IMR-90 (cell line): ENCODE measurements at regions not wholly inside any gene's neighbourhood (a gene's known extent, or its start where the extent isn't known, plus 50 kb on each side); places are given as distances from the start of the nearest gene placed in this dataset.

ENCODE experiments used
- ATAC-seq: fragments of 200-7000 bp; cut with Tn5 transposase; 2 replicates; pipeline ENCODE4 v1.9.1; 2020; ENCODE audit warnings: low read depth, mild to moderate bottlenecking, moderate library complexity
- BruUV-seq: library from RNA; stranded (reverse); fragments of 400-500 nt; replicated peaks from 2 replicates; lab custom pipeline; 2021; lab: Mats Ljungman, UMichigan
- CTCF ChIA-PET: fragments of 300-600 bp; formaldehyde crosslinking; extraction: SDS; loops from one replicate; lab custom pipeline; 2021; ENCODE audit warnings: antibody characterized with exemption; lab: Yijun Ruan, JAX
- POLR2A ChIA-PET: fragments of 300-600 bp; sonication (Branson Sonifier 250); formaldehyde crosslinking; loops from one replicate; lab custom pipeline; 2022; ENCODE audit warnings: antibody characterized with exemption; ENCODE audit not compliant: unreplicated experiment; lab: Charles Lee
- DNase-seq: peaks from one replicate; pipeline ENCODE4 v3.0.0; 2013
- H2AFZ ChIP-seq: replicated peaks from 2 replicates; pipeline ENCODE3; 2013; ENCODE audit warnings: low read length, mild to moderate bottlenecking; ENCODE audit not compliant: poor library complexity
- H2AK5ac ChIP-seq: 2 replicates; pipeline ENCODE4 v1.6.1; 2013; ENCODE audit warnings: low read depth, low read length, inconsistent platforms
- H2AK9ac ChIP-seq: replicated peaks from 2 replicates; pipeline ENCODE3; 2013; ENCODE audit warnings: mild to moderate bottlenecking, low read depth, low read length, moderate library complexity; ENCODE audit not compliant: poor library complexity
- H2BK120ac ChIP-seq: 2 replicates; pipeline ENCODE4 v1.6.1; 2013; ENCODE audit warnings: low read depth, low read length, inconsistent platforms
- H2BK15ac ChIP-seq: 3 replicates; pipeline ENCODE4 v1.6.1; 2013; ENCODE audit warnings: low read depth, low read length, inconsistent platforms
- H2BK20ac ChIP-seq: 2 replicates; pipeline ENCODE4 v1.6.1; 2013; ENCODE audit warnings: low read depth, mild to moderate bottlenecking, inconsistent platforms, low read length, moderate library complexity
- H2BK5ac ChIP-seq: 2 replicates; pipeline ENCODE4 v1.6.1; 2013; ENCODE audit warnings: mild to moderate bottlenecking, low read depth, low read length, inconsistent platforms; ENCODE audit not compliant: poor library complexity, severe bottlenecking
- H3K14ac ChIP-seq: replicated peaks from 2 replicates; pipeline ENCODE4 v1.6.1; 2013; ENCODE audit warnings: low read depth, low read length, inconsistent platforms
- H3K18ac ChIP-seq: 2 replicates; pipeline ENCODE4 v1.6.1; 2013; ENCODE audit warnings: low read depth, low read length, control low read depth
- H3K23ac ChIP-seq: 2 replicates; pipeline ENCODE4 v1.6.1; 2013; ENCODE audit warnings: low read depth, low read length, inconsistent platforms
- H3K27ac ChIP-seq: 2 replicates; pipeline ENCODE4 v1.5.1; 2013; ENCODE audit warnings: mild to moderate bottlenecking, control low read depth, low read length; ENCODE audit not compliant: insufficient read depth
- H3K27me3 ChIP-seq: 2 replicates; pipeline ENCODE4 v1.6.1; 2013; ENCODE audit warnings: low read length; ENCODE audit not compliant: control insufficient read depth, insufficient read depth
- H3K36me3 ChIP-seq: 2 replicates; pipeline ENCODE4 v1.6.1; 2013; ENCODE audit warnings: low read length, mixed read lengths; ENCODE audit not compliant: control insufficient read depth, insufficient read depth
- H3K4ac ChIP-seq: 2 replicates; pipeline ENCODE4 v1.6.1; 2013; ENCODE audit warnings: low read depth, low read length, inconsistent platforms
- H3K4me1 ChIP-seq: 2 replicates; pipeline ENCODE4 v1.6.1; 2013; ENCODE audit warnings: low read length, mixed read lengths; ENCODE audit not compliant: control insufficient read depth, insufficient read depth
- H3K4me2 ChIP-seq: 2 replicates; pipeline ENCODE4 v1.6.1; 2013; ENCODE audit warnings: low read depth, mild to moderate bottlenecking, control low read depth, low read length, moderate library complexity
- H3K4me3 ChIP-seq: 2 replicates; pipeline ENCODE4 v1.5.1; 2013; ENCODE audit warnings: low read depth, mild to moderate bottlenecking, control low read depth, low read length, moderate library complexity; ENCODE audit not compliant: insufficient read depth
- H3K56ac ChIP-seq: 2 replicates; pipeline ENCODE4 v1.6.1; 2013; ENCODE audit warnings: low read length, inconsistent platforms; ENCODE audit not compliant: insufficient read depth; ENCODE audit errors: extremely low read depth
- H3K79me1 ChIP-seq, 2 experiments: 2 replicates each; pipeline ENCODE4 v1.6.1; 2013; ENCODE audit warnings: low read length in 2 of 2, inconsistent platforms in 1 of 2, low read depth in 1 of 2
- H3K9ac ChIP-seq: 2 replicates; pipeline ENCODE4 v1.6.1; 2013; ENCODE audit warnings: low read depth, low read length, control low read depth
- H3K9me1 ChIP-seq: 2 replicates; pipeline ENCODE4 v1.6.1; 2013; ENCODE audit warnings: low read length, inconsistent platforms; ENCODE audit not compliant: insufficient read depth
- H3K9me3 ChIP-seq: 2 replicates; pipeline ENCODE4 v1.6.1; 2013; ENCODE audit warnings: low read length; ENCODE audit not compliant: control insufficient read depth, insufficient read depth
- H4K20me1 ChIP-seq: 2 replicates; pipeline ENCODE4 v1.6.1; 2013; ENCODE audit warnings: low read length, inconsistent platforms; ENCODE audit not compliant: insufficient read depth
- H4K5ac ChIP-seq: 2 replicates; pipeline ENCODE4 v1.6.1; 2013; ENCODE audit warnings: mild to moderate bottlenecking, low read depth, low read length, control low read depth
- H4K8ac ChIP-seq, 2 experiments: 2 replicates each; pipeline ENCODE4 v1.6.1; 2013; ENCODE audit warnings: low read depth in 2 of 2, low read length in 2 of 2, control low read depth in 1 of 2, inconsistent platforms in 1 of 2
- H4K91ac ChIP-seq: 2 replicates; pipeline ENCODE4 v1.6.1; 2013; ENCODE audit warnings: low read depth, low read length, inconsistent platforms; ENCODE audit not compliant: insufficient read depth
- BHLHE40 ChIP-seq: fragments of 150-350 bp; IDR thresholded peaks from 2 replicates; pipeline ENCODE4 v1.6.1; 2016; ENCODE audit warnings: mild to moderate bottlenecking, low read depth, low read length
- CEBPB ChIP-seq: IDR thresholded peaks from 2 replicates; pipeline ENCODE4 v1.6.1; 2012; ENCODE audit warnings: low read depth, low read length, improper control_type of control experiment
- CHD1 ChIP-seq: IDR thresholded peaks from 2 replicates; pipeline ENCODE4 v1.6.1; 2012; ENCODE audit warnings: low read depth, low read length, improper control_type of control experiment
- CTCF ChIP-seq: conservative IDR thresholded peaks from 2 replicates; pipeline ENCODE4 v1.5.1; 2012; ENCODE audit warnings: mild to moderate bottlenecking, low read depth, low read length, improper control_type of control experiment
- MAFK ChIP-seq: IDR thresholded peaks from 2 replicates; pipeline ENCODE4 v1.6.1; 2012; ENCODE audit warnings: low read depth, low read length, improper control_type of control experiment
- POLR2A ChIP-seq: IDR thresholded peaks from 2 replicates; pipeline ENCODE4 v1.6.1; 2012; ENCODE audit warnings: mild to moderate bottlenecking, low read depth, low read length
- RCOR1 ChIP-seq: IDR thresholded peaks from 2 replicates; pipeline ENCODE4 v1.6.1; 2012; ENCODE audit warnings: mild to moderate bottlenecking, low read length, improper control_type of control experiment; ENCODE audit not compliant: insufficient replicate concordance
- SMC3 ChIP-seq: fragments of 150-350 bp; IDR thresholded peaks from 2 replicates; pipeline ENCODE4 v1.6.1; 2016; ENCODE audit warnings: low read depth, mild to moderate bottlenecking, antibody characterized with exemption, low read length, moderate library complexity
- WGBS, 2 experiments: methylation state at CpG; one replicate each; pipeline versions ENCODE4 v1.1.5 to v1.1.7; 2013; ENCODE audit warnings: missing lambda C conversion rate in 2 of 2; ENCODE audit not compliant: insufficient read length in 1 of 2; ENCODE audit errors: extremely low coverage in 2 of 2; 5-methylcytosine and 5-hydroxymethylcytosine counted together
- dilution Hi-C: fragments of 300-500 bp; cut with HindIII; formaldehyde crosslinking; loops from one replicate; pipeline ENCODE4 v1.14.3; 2018; ENCODE audit warnings: low sequenced_read_pairs; ENCODE audit not compliant: unreplicated experiment
- in situ Hi-C: fragments of 300-500 bp; cut with MboI; formaldehyde crosslinking; loops from 3 replicates; pipeline ENCODE4 v1.14.3; 2019; ENCODE audit warnings: low sequenced_read_pairs, inconsistent platforms, mixed read lengths
- intact Hi-C: fragments of 100-400 bp; cut with micrococcal nuclease; formaldehyde crosslinking; loops from 2 replicates; pipeline ENCODE4 v1.10.0; 2022

- no peak overlapping the region for H3K4me3 ChIP-seq
- H2BK5ac ChIP-seq = no peak overlapping the region
- ATAC-seq (no peak), DNase-seq (no peak)
- WGBS, 2 experiments = no CpG with 5 or more reads among the region's 2 CpGs
- H3K23ac ChIP-seq = no peak overlapping the region
- H3K4me1 ChIP-seq = no peaks in the 10 kb centered on the region
- intact Hi-C loops (no loop called here), in situ Hi-C loops (no loop called here), dilution Hi-C loops (no loop called here)
- POLR2A ChIA-PET = no interaction called here
- H3K9me3 ChIP-seq = no peaks in the 10 kb centered on the region
- BruUV-seq = no TSS peak
- H3K27me3 ChIP-seq = peaks cover 5% of the 10 kb centered on the region
- TF ChIP-seq CTCF = no peak
- no peak for TF ChIP-seq POLR2A
- no peak for TF ChIP-seq CHD1
- TF ChIP-seq RCOR1 = no peak
- TF ChIP-seq MAFK = no peak
- TF ChIP-seq SMC3 = no peak
- no peak for TF ChIP-seq BHLHE40
- TF ChIP-seq CEBPB = no peak
- H3K14ac ChIP-seq = no peak overlapping the region
- no peaks in the 10 kb centered on the region for H3K79me1 ChIP-seq
- H3K18ac ChIP-seq = no peak overlapping the region
- no peak overlapping the region for H3K4me2 ChIP-seq
- H3K9ac ChIP-seq = no peak overlapping the region
- H3K36me3 ChIP-seq = no peaks in the 10 kb centered on the region
- H2BK120ac ChIP-seq = no peak overlapping the region
- no peaks in the 10 kb centered on the region for H4K20me1 ChIP-seq
- no peak overlapping the region for H3K56ac ChIP-seq
- no peaks in the 10 kb centered on the region for H3K9me1 ChIP-seq
- no peak overlapping the region for H2AK9ac ChIP-seq
- no peak overlapping the region for H2BK15ac ChIP-seq
- H3K27ac ChIP-seq = no peak overlapping the region
- no peak overlapping the region for H4K5ac ChIP-seq
- CTCF ChIA-PET = interaction anchor here (0.5 to 3.0 kb wide), 2 partner anchors 10 to 199 kb away, joined by 3 to 14 read pairs; no protein-coding TSS in a partner anchor
- H4K8ac ChIP-seq = no peak overlapping the region
- H4K91ac ChIP-seq = no peak overlapping the region
- no peak overlapping the region for H2BK20ac ChIP-seq
- H2AK5ac ChIP-seq = no peak overlapping the region
- H2AFZ ChIP-seq = no peak overlapping the region
- no peak overlapping the region for H3K4ac ChIP-seq
Measured at GRCh38 chr5:42879291-42879690, 67.6 kb upstream of the SELENOP start.
